Astrocyte (in vitro differentiated cells and primary cell): ENCODE measurements at regions not wholly inside any gene's neighbourhood (a gene's known extent, or its start where the extent isn't known, plus 50 kb on each side); places are given as distances from the start of the nearest gene placed in this dataset.

Source experiments
- CTCF ChIP-seq: IDR thresholded peaks from 2 replicates; pipeline ENCODE4 v1.5.1; 2011; ENCODE audit warnings: low read depth, mild to moderate bottlenecking, inconsistent platforms, low read length, moderate library complexity; ENCODE audit not compliant: insufficient read depth
- EZH2 ChIP-seq: IDR thresholded peaks from 2 replicates; pipeline ENCODE4 v1.6.1; 2012; ENCODE audit warnings: mild to moderate bottlenecking, low read length, inconsistent platforms; ENCODE audit not compliant: insufficient read depth

GRCh38 chr12:20018406-20018805 is 349.9 kb upstream of the PDE3A start:
- TF ChIP-seq CTCF (no peak), EZH2 (no peak)
